ENCODE measurements at regions not wholly inside any gene's neighbourhood (a gene's known extent, or its start where the extent isn't known, plus 50 kb on each side); places are given as distances from the start of the nearest gene placed in this dataset.

DNA sequence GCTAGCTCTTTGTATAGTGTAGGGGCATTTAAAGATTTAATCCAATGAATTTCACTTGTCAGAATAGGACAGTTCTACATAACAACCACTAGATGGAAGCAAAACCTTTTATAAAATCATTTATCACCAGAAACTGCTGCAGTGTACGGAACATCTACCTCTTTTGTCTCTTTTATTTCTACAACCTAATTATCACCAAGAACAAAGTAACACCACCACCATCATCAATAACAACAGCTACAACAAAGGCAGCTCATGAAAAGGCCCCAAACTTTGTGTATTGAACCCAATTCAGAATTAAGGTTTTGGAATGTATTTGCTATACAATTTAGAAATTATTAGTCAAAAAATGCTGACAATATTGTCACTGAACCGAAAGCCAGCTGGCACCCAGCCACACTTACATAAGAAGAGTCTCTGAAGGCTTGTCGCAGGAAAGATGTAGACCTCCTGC, 260.9 kb upstream of the RPS6KA3 start:
- TF ChIP-seq ELF4 (CRISPR knock-in tag; IDR thresholded peaks at IDR 0.05; ENCODE audit: low read depth): no peak
- TF ChIP-seq, protein P1, sequence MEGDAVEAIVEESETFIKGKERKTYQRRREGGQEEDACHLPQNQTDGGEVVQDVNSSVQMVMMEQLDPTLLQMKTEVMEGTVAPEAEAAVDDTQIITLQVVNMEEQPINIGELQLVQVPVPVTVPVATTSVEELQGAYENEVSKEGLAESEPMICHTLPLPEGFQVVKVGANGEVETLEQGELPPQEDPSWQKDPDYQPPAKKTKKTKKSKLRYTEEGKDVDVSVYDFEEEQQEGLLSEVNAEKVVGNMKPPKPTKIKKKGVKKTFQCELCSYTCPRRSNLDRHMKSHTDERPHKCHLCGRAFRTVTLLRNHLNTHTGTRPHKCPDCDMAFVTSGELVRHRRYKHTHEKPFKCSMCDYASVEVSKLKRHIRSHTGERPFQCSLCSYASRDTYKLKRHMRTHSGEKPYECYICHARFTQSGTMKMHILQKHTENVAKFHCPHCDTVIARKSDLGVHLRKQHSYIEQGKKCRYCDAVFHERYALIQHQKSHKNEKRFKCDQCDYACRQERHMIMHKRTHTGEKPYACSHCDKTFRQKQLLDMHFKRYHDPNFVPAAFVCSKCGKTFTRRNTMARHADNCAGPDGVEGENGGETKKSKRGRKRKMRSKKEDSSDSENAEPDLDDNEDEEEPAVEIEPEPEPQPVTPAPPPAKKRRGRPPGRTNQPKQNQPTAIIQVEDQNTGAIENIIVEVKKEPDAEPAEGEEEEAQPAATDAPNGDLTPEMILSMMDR (IDR thresholded peaks at IDR 0.05): no peak; the same call in 1 of the 2 replicates
- TF ChIP-seq, protein P2, sequence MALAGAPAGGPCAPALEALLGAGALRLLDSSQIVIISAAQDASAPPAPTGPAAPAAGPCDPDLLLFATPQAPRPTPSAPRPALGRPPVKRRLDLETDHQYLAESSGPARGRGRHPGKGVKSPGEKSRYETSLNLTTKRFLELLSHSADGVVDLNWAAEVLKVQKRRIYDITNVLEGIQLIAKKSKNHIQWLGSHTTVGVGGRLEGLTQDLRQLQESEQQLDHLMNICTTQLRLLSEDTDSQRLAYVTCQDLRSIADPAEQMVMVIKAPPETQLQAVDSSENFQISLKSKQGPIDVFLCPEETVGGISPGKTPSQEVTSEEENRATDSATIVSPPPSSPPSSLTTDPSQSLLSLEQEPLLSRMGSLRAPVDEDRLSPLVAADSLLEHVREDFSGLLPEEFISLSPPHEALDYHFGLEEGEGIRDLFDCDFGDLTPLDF (CRISPR knock-in tag; IDR thresholded peaks at IDR 0.05): no peak

All from WTC11 (cell line).